Large intestine (tissue), 3 donors: ENCODE measurements at regions not wholly inside any gene's neighbourhood (a gene's known extent, or its start where the extent isn't known, plus 50 kb on each side); places are given as distances from the start of the nearest gene placed in this dataset.

Source experiments
- DNase-seq, 2 donors: peaks; one replicate each; pipeline versions ENCODE4 v3.0.0 to v3.0.0-alpha.2; 2013
- H3K27ac ChIP-seq: one replicate; pipeline ENCODE4 v1.5.1; 2013; ENCODE audit warnings: low read length
- H3K27me3 ChIP-seq: 2 replicates; pipeline ENCODE4 v1.6.1; 2013; ENCODE audit warnings: low read length; ENCODE audit not compliant: control insufficient read depth, insufficient read depth
- H3K36me3 ChIP-seq: 2 replicates; pipeline ENCODE4 v1.6.1; 2013; ENCODE audit warnings: low read length; ENCODE audit not compliant: control insufficient read depth, insufficient read depth
- H3K4me1 ChIP-seq: one replicate; pipeline ENCODE4 v1.6.1; 2013; ENCODE audit warnings: low read length; ENCODE audit not compliant: control insufficient read depth, insufficient read depth
- H3K4me3 ChIP-seq: one replicate; pipeline ENCODE4 v1.5.1; 2013; ENCODE audit warnings: low read length
- H3K9me3 ChIP-seq: one replicate; pipeline ENCODE4 v1.6.1; 2013; ENCODE audit warnings: mild to moderate bottlenecking, low read depth, low read length, moderate library complexity; ENCODE audit not compliant: control insufficient read depth
- WGBS: methylation state at CpG from one replicate; pipeline ENCODE4 v1.1.5; 2013; ENCODE audit warnings: low lambda C conversion rate; ENCODE audit not compliant: insufficient coverage; 5-methylcytosine and 5-hydroxymethylcytosine counted together

DNA sequence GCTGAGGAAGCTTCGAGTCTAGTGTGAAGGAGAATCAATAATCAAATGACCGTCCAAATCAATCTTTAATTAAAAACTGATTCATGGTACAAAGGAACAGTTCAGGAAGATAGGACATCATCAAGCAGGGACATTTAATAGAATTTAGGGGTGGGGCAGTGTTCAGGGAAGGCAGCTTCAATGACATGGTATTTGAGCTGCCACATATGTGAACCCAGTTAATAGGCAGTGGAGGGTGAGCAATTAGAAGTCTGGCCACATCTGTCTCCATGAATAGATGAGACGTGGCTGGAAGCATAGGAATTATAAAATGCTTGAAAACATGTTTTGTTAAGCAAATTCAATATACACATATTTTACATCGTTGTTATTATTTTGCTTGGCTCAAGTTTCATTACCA lies 362.7 kb downstream of the PRDM2 start:
- no peak overlapping the region for H3K27ac ChIP-seq

DNA sequence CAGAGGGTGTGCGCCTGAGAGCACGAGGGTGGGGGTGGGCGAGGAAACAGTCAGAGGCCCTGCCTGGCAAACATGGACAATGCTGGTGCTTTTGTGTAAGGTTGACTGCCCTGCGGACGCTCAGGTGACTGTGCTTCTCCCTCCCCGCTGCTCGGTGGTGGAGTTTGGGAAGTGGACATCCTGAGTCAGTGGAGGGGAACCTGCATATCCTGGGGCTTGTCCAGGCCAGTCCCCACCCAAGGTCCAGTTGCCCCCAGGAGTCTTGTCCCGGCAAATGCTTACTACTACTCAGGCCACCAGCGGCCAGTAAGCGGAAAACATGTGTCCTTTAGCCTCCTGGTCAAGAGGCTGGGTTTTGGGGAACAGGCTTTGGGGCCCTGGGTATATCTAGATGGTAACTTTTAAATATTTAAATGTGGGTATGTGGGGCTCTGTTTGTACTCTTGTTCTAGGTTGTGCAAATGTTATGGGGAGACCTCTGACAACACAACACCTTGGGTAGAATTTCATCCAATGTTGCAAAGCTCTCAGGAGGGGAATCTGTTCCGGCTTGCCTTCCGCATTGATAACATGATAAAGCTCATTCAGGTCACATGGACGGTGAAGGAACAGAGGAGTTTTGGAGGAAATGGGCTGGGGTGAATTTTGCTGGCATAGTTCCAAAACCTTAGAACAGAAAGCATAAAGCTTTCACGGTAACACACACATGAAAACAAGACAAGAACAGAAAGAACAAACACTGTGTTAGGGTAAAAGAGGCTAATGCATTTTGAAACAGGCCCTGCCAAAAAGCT lies 364.9 kb downstream of the PRDM2 start:
- H3K27ac ChIP-seq: no peak overlapping the region
- H3K9me3 ChIP-seq: no peaks in the 10 kb centered on the region
- no peaks in the 10 kb centered on the region for H3K36me3 ChIP-seq
- 69% methylated on average over 2 of the region's 14 CpGs for WGBS
- DNase-seq: no peak
- no peaks in the 10 kb centered on the region for H3K4me1 ChIP-seq
- H3K4me3 ChIP-seq: no peak overlapping the region
- no peaks in the 10 kb centered on the region for H3K27me3 ChIP-seq

More for the DNA sequence above, 362.7 kb downstream of the PRDM2 start:
- no peaks in the 10 kb centered on the region for H3K27me3 ChIP-seq
- H3K9me3 ChIP-seq: no peaks in the 10 kb centered on the region
- H3K4me1 ChIP-seq: no peaks in the 10 kb centered on the region
- no peak overlapping the region for H3K4me3 ChIP-seq
- H3K36me3 ChIP-seq: no peaks in the 10 kb centered on the region
- WGBS: 69% methylated on average over 2 of the region's 4 CpGs
- DNase-seq: no peak

DNA sequence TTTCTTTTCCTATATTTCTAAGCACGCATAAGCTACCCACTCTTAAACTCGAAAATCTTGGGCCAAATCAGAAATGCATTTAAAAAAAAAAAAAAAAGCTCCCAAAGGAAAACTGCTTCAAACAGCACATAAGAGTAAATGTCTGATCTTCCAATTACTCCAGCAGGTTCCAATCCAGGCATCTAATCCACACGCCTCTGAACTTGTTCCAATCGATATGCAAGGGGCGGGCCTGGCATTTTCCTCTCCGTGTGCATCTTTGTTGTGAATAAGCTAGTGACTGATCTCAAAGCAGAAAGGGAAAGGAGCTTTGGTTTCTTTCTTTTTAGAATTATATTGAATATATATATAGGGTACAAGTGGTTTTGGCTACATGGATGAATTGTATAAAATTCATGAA lies 365.5 kb downstream of the PRDM2 start:
- H3K27ac ChIP-seq: no peak overlapping the region
- H3K4me3 ChIP-seq: no peak overlapping the region
- DNase-seq: no peak
- H3K36me3 ChIP-seq: no peaks in the 10 kb centered on the region
- WGBS: no CpG with 5 or more reads among the region's 6 CpGs
- H3K9me3 ChIP-seq: no peaks in the 10 kb centered on the region
- H3K27me3 ChIP-seq: no peaks in the 10 kb centered on the region
- no peaks in the 10 kb centered on the region for H3K4me1 ChIP-seq

DNA sequence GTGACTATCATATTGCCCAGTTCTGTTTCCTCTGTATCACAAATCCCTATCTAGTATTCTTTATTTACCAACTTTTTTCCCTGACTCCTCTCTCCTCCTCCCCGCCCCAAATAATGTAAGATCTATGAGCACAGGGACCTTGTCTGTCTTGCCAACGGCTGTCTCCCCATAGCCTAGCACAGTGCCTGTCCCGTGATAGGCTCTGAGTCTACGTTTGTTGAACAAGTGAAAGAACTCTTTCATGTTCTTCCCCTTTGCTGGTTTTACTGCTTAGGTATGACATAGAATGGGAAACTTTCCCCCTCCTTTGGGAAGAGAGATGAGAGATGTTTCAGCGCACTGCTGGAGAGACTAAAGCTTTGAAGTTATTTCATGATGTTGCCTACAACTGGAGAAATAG lies 367.0 kb downstream of the PRDM2 start:
- Histone ChIP-seq H3K9me3 (no peaks in the 10 kb centered on the region), H3K4me3 (no peak overlapping the region), H3K4me1 (no peaks in the 10 kb centered on the region), H3K27ac (no peak overlapping the region), H3K27me3 (no peaks in the 10 kb centered on the region), H3K36me3 (no peaks in the 10 kb centered on the region)
- no CpG with 5 or more reads among the region's 5 CpGs for WGBS
- DNase-seq: no peak

DNA sequence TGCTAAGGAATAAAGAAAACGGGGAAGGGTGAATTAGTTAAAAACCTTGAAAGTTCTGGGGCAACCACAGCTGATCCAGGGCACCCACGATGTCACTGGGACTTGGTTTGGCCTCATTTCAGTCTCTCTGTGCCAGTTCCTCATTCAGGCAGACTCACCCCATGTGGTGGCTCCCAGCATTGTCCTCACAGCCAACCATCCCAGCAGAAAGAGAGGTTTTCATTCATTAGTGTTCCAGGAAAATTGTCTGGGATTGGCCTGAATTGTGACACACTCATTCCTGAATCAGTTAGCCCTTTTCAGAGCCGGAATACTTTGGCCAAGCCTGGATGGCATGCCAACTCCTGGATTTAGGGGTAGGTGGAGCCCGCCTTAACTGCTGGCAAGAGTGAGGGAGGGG lies 367.7 kb downstream of the PRDM2 start:
- Histone ChIP-seq H3K36me3 (no peaks in the 10 kb centered on the region), H3K4me3 (no peak overlapping the region), H3K4me1 (no peaks in the 10 kb centered on the region), H3K9me3 (no peaks in the 10 kb centered on the region), H3K27ac (no peak overlapping the region), H3K27me3 (no peaks in the 10 kb centered on the region)
- no CpG with 5 or more reads among the region's 4 CpGs for WGBS
- no peak for DNase-seq

DNA sequence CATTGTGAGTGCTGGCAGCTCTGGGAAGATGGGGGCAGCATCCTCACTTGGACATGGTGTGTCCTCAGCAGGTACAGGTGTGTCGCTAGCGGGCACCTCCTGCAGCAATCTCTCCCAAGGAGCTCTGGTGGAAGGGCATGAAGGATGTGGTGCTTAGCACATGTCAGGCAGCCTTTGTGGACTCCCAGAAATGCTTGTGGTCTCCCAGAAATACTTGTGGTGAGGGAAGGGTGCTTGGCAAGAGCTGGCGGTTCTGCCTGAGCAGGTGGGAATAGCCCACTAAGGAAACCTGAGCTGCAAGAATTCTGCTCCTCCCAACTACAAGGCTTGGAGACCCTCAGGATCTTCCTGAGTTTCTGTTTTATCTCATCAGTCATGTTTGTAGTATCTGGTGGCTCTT lies 371.6 kb downstream of the PRDM2 start:
- Histone ChIP-seq H3K4me3 (no peak overlapping the region), H3K27ac (no peak overlapping the region), H3K36me3 (no peaks in the 10 kb centered on the region), H3K9me3 (no peaks in the 10 kb centered on the region), H3K4me1 (no peaks in the 10 kb centered on the region), H3K27me3 (no peaks in the 10 kb centered on the region)
- DNase-seq: no peak
- no CpG with 5 or more reads among the region's 3 CpGs for WGBS

DNA sequence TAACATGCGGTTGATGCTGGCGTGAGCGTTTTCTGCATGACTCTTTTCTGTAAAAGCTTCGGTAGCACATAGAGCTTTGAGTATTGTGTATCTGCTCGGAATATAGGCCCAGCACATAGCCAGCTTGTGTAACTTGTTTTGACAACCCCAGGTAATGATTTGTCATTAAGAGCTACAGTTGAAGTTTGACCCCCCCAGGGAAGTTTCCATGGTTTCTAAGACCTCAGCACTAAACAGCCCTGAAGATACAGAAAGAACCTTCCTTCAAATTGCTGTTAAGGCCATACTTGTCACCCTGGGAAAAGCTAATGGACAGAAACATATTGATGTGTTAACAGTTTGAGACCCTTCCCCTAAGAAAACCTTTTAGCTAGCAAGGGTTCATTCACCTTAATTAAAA lies 380.7 kb downstream of the PRDM2 start:
- H3K36me3 ChIP-seq: no peaks in the 10 kb centered on the region
- H3K27me3 ChIP-seq: no peaks in the 10 kb centered on the region
- H3K27ac ChIP-seq: no peak overlapping the region
- H3K9me3 ChIP-seq: no peaks in the 10 kb centered on the region
- 100% methylated on average over 1 of the region's 5 CpGs for WGBS
- DNase-seq: no peak
- no peak overlapping the region for H3K4me3 ChIP-seq
- H3K4me1 ChIP-seq: no peaks in the 10 kb centered on the region

DNA sequence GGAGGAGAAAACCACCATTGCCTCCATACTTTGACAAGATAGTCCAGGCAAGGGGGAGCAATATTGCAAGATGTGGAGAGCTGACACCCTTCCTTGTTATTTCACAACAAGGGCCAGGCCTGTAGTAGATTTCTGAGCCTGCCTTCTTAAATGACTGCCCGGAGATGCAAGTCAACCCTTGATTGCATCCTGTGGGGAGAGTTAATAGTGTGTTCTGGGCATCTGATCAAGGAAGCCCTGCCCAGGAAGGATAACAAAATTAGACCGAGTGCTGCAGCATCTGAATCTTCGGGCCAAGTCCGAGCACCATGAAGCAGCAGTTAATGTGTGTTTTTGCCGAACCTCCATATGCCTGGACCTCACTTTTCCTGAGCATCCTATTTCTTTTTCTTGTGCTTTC lies 382.3 kb downstream of the PRDM2 start:
- no peaks in the 10 kb centered on the region for H3K4me1 ChIP-seq
- no peak overlapping the region for H3K4me3 ChIP-seq
- no peaks in the 10 kb centered on the region for H3K27me3 ChIP-seq
- DNase-seq: no peak
- no peaks in the 10 kb centered on the region for H3K36me3 ChIP-seq
- no peak overlapping the region for H3K27ac ChIP-seq
- no peaks in the 10 kb centered on the region for H3K9me3 ChIP-seq
- WGBS: no CpG with 5 or more reads among the region's 5 CpGs

DNA sequence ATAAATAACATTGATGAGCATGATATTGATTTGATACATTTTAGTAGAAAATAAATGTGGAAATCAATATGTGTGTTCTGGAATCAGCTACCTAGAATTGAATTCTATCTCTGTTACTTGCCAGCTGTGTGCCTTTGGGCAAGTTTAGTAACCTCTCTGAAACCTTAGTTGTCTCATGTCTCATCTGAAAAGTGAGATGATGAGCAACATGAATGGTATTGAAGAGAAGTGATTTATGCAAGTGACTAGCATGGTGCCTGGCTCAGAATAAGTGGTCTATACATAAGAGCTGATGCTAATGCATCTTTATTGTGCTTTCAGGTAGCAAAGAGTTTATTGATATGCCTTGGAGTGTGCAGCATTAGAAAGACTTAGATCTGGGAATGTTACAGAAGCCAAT lies 383.3 kb downstream of the PRDM2 start:
- Histone ChIP-seq H3K9me3 (no peaks in the 10 kb centered on the region), H3K4me1 (no peaks in the 10 kb centered on the region), H3K27me3 (no peaks in the 10 kb centered on the region), H3K4me3 (no peak overlapping the region), H3K36me3 (no peaks in the 10 kb centered on the region), H3K27ac (no peak overlapping the region)
- no peak for DNase-seq

DNA sequence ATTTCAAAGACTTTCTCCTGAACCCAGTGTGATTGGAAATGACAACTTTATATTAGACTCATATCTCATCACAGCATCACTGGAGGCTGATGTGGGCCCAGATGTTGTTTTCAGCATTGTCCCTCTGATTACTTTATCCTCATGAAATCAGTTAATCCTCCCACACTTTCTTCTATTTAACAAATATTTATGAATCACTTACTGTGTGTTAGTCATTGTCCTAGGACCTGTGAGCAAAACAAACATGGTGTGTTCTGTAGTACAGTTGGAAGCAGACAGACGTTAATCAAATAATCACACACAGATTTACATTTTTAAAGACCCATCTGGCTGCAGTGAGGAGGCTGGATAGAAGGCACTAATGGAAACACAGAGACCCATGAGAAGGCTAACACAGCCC lies 383.7 kb downstream of the PRDM2 start:
- no peak overlapping the region for H3K27ac ChIP-seq
- no peaks in the 10 kb centered on the region for H3K36me3 ChIP-seq
- no CpG with 5 or more reads among the region's 1 CpG for WGBS
- no peak for DNase-seq
- no peak overlapping the region for H3K4me3 ChIP-seq
- no peaks in the 10 kb centered on the region for H3K9me3 ChIP-seq
- H3K4me1 ChIP-seq: no peaks in the 10 kb centered on the region
- no peaks in the 10 kb centered on the region for H3K27me3 ChIP-seq

DNA sequence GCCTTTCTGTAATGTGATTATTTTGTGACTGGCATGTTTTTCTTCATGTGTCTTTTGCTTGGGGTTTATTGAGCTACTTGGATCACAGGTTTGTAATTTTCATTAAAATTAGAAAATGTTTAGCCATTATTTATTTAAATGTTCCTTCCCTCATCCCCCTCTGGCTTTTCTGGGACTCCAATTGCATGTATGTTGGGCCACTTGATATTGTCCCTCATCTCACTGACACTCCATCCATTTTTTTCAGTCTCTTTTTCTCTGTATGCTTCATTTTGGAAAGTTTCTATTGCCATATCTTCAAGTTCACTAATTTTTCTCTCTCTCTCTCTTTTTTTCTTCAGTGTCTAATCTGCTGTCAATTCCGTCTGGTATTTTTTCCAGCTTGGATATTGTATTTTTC lies 390.1 kb downstream of the PRDM2 start:
- H3K36me3 ChIP-seq: no peaks in the 10 kb centered on the region
- H3K4me1 ChIP-seq: no peaks in the 10 kb centered on the region
- H3K27ac ChIP-seq: no peak overlapping the region
- H3K27me3 ChIP-seq: no peaks in the 10 kb centered on the region
- no peak for DNase-seq
- no peak overlapping the region for H3K4me3 ChIP-seq
- H3K9me3 ChIP-seq: peaks cover 2% of the 10 kb centered on the region
- 100% methylated on average over 1 of the region's 1 CpG for WGBS
